T-helper 17 cell (primary cell): ENCODE measurements at regions not wholly inside any gene's neighbourhood (a gene's known extent, or its start where the extent isn't known, plus 50 kb on each side); places are given as distances from the start of the nearest gene placed in this dataset.

ENCODE experiments used
- ATAC-seq: fragments of 150-1000 bp; cut with Tn5 transposase; 2 replicates; pipeline ENCODE4 v1.10.0; 2021; ENCODE audit warnings: mild to moderate bottlenecking, moderate library complexity
- DNase-seq, 3 donors: peaks; one replicate each; pipeline versions ENCODE4 v3.0.0 to v3.0.0-alpha.2; 2020 to 2021
- H3K9me3 ChIP-seq: one replicate; pipeline ENCODE4 v1.7.0; 2013; ENCODE audit warnings: low read length, mild to moderate bottlenecking; ENCODE audit not compliant: control insufficient read depth, poor library complexity, severe bottlenecking
- H3K27ac Mint-ChIP-seq: one replicate; pipeline ENCODE4 v1.8.0; 2022; ENCODE audit warnings: mild to moderate bottlenecking, moderate library complexity, mixed read lengths
- H3K27me3 Mint-ChIP-seq: one replicate; pipeline ENCODE4 v1.8.0; 2022; ENCODE audit warnings: mixed read lengths
- H3K36me3 Mint-ChIP-seq: one replicate; pipeline ENCODE4 v1.8.0; 2022; ENCODE audit warnings: low read depth, mixed read lengths
- H3K4me1 Mint-ChIP-seq: one replicate; pipeline ENCODE4 v1.8.0; 2022; ENCODE audit warnings: mild to moderate bottlenecking, mixed read lengths
- H3K4me3 Mint-ChIP-seq: one replicate; pipeline ENCODE4 v1.8.0; 2022; ENCODE audit warnings: mild to moderate bottlenecking, moderate library complexity, mixed read lengths

GRCh38 chr4:180652533-180652932 is 1590.7 kb upstream of the TENM3 start:
- Mint-ChIP-seq H3K27ac (no peak overlapping the region), H3K36me3 (no peaks in the 10 kb centered on the region), H3K4me1 (no peaks in the 10 kb centered on the region), H3K4me3 (no peak overlapping the region), H3K27me3 (no peaks in the 10 kb centered on the region)
- H3K9me3 ChIP-seq = no peaks in the 10 kb centered on the region
- ATAC-seq = no peak
- no peak for DNase-seq

- Mint-ChIP-seq H3K4me3 (no peak overlapping the region), H3K4me1 (no peaks in the 10 kb centered on the region), H3K27me3 (no peaks in the 10 kb centered on the region), H3K36me3 (no peaks in the 10 kb centered on the region), H3K27ac (no peak overlapping the region)
- no peaks in the 10 kb centered on the region for H3K9me3 ChIP-seq
- no peak for DNase-seq
- ATAC-seq = no peak
Observed at GRCh38 chr4:180655886-180656285, 1587.3 kb upstream of the TENM3 start.

- no peaks in the 10 kb centered on the region for H3K9me3 ChIP-seq
- ATAC-seq (no peak), DNase-seq (no peak)
- Mint-ChIP-seq H3K27me3 (no peaks in the 10 kb centered on the region), H3K27ac (no peak overlapping the region), H3K36me3 (no peaks in the 10 kb centered on the region), H3K4me3 (no peak overlapping the region), H3K4me1 (no peaks in the 10 kb centered on the region)
Observed at GRCh38 chr4:180657881-180658280, 1585.3 kb upstream of the TENM3 start.

GRCh38 chr4:180664766-180665368 is 1578.3 kb upstream of the TENM3 start:
- DNase-seq (peak in 1 of 3 donors; percentile 10), ATAC-seq (peak; percentile 54)
- Mint-ChIP-seq H3K27me3 (no peaks in the 10 kb centered on the region), H3K4me1 (no peaks in the 10 kb centered on the region), H3K4me3 (no peak overlapping the region), H3K36me3 (no peaks in the 10 kb centered on the region), H3K27ac (no peak overlapping the region)
- no peaks in the 10 kb centered on the region for H3K9me3 ChIP-seq

- no peaks in the 10 kb centered on the region for H3K9me3 ChIP-seq
- Mint-ChIP-seq H3K27me3 (no peaks in the 10 kb centered on the region), H3K4me3 (no peak overlapping the region), H3K27ac (no peak overlapping the region), H3K4me1 (no peaks in the 10 kb centered on the region), H3K36me3 (no peaks in the 10 kb centered on the region)
- ATAC-seq (no peak), DNase-seq (no peak)
Observed at GRCh38 chr4:180665481-180665880, 1577.7 kb upstream of the TENM3 start.

GRCh38 chr4:180665994-180666824 is 1577.0 kb upstream of the TENM3 start:
- Mint-ChIP-seq H3K27ac (no peak overlapping the region), H3K27me3 (no peaks in the 10 kb centered on the region), H3K4me1 (no peaks in the 10 kb centered on the region), H3K36me3 (no peaks in the 10 kb centered on the region), H3K4me3 (no peak overlapping the region)
- no peak for ATAC-seq
- no peaks in the 10 kb centered on the region for H3K9me3 ChIP-seq
- DNase-seq = no peak

- Mint-ChIP-seq H3K4me1 (no peaks in the 10 kb centered on the region), H3K27me3 (peaks cover 4% of the 10 kb centered on the region), H3K27ac (no peak overlapping the region), H3K4me3 (no peak overlapping the region), H3K36me3 (no peaks in the 10 kb centered on the region)
- DNase-seq = no peak
- no peaks in the 10 kb centered on the region for H3K9me3 ChIP-seq
- no peak for ATAC-seq
Observed at GRCh38 chr4:180668732-180669131, 1574.5 kb upstream of the TENM3 start.

GRCh38 chr4:180669680-180670079 is 1573.5 kb upstream of the TENM3 start:
- Mint-ChIP-seq H3K4me1 (no peaks in the 10 kb centered on the region), H3K4me3 (no peak overlapping the region), H3K27me3 (peaks cover 4% of the 10 kb centered on the region), H3K36me3 (no peaks in the 10 kb centered on the region), H3K27ac (no peak overlapping the region)
- no peak for DNase-seq
- H3K9me3 ChIP-seq = no peaks in the 10 kb centered on the region
- no peak for ATAC-seq

GRCh38 chr4:180674619-180675358 is 1568.4 kb upstream of the TENM3 start:
- Mint-ChIP-seq H3K4me1 (no peaks in the 10 kb centered on the region), H3K27me3 (peaks cover 4% of the 10 kb centered on the region), H3K27ac (no peak overlapping the region), H3K36me3 (no peaks in the 10 kb centered on the region), H3K4me3 (no peak overlapping the region)
- no peaks in the 10 kb centered on the region for H3K9me3 ChIP-seq
- ATAC-seq = no peak
- no peak for DNase-seq

GRCh38 chr4:180675359-180675650 is 1567.9 kb upstream of the TENM3 start:
- H3K36me3 Mint-ChIP-seq = no peaks in the 10 kb centered on the region
- peaks cover 4% of the 10 kb centered on the region for H3K27me3 Mint-ChIP-seq
- no peak overlapping the region for H3K27ac Mint-ChIP-seq
- ATAC-seq = no peak
- no peak overlapping the region for H3K4me3 Mint-ChIP-seq
- H3K9me3 ChIP-seq = no peaks in the 10 kb centered on the region
- H3K4me1 Mint-ChIP-seq = no peaks in the 10 kb centered on the region
- no peak for DNase-seq

- Mint-ChIP-seq H3K27ac (no peak overlapping the region), H3K4me3 (no peak overlapping the region), H3K36me3 (no peaks in the 10 kb centered on the region), H3K4me1 (no peaks in the 10 kb centered on the region), H3K27me3 (no peaks in the 10 kb centered on the region)
- DNase-seq (no peak), ATAC-seq (no peak)
- H3K9me3 ChIP-seq = no peaks in the 10 kb centered on the region
Observed at GRCh38 chr4:180680305-180680704, 1562.9 kb upstream of the TENM3 start.

GRCh38 chr4:180682776-180683175 is 1560.4 kb upstream of the TENM3 start:
- no peak for ATAC-seq
- Mint-ChIP-seq H3K27ac (no peak overlapping the region), H3K36me3 (no peaks in the 10 kb centered on the region), H3K4me1 (no peaks in the 10 kb centered on the region), H3K4me3 (no peak overlapping the region), H3K27me3 (no peaks in the 10 kb centered on the region)
- no peak for DNase-seq
- no peaks in the 10 kb centered on the region for H3K9me3 ChIP-seq

GRCh38 chr4:180683186-180683585 is 1560.0 kb upstream of the TENM3 start:
- Mint-ChIP-seq H3K27me3 (no peaks in the 10 kb centered on the region), H3K4me1 (no peaks in the 10 kb centered on the region), H3K4me3 (no peak overlapping the region), H3K27ac (no peak overlapping the region), H3K36me3 (no peaks in the 10 kb centered on the region)
- no peaks in the 10 kb centered on the region for H3K9me3 ChIP-seq
- ATAC-seq (no peak), DNase-seq (no peak)
